GM18508 (cell line): ENCODE measurements at regions not wholly inside any gene's neighbourhood (a gene's known extent, or its start where the extent isn't known, plus 50 kb on each side); places are given as distances from the start of the nearest gene placed in this dataset.

Source experiments
- ATAC-seq: cut with Tn5 transposase; IDR thresholded peaks from one replicate; pipeline ENCODE4 v1.9.1; 2021; ENCODE audit warnings: moderate number of reproducible peaks; ENCODE audit not compliant: insufficient read depth, unreplicated experiment

- ATAC-seq: no peak
Observed at GRCh38 chr1:187078916-187079315, 250.2 kb downstream of the PLA2G4A start.

DNA sequence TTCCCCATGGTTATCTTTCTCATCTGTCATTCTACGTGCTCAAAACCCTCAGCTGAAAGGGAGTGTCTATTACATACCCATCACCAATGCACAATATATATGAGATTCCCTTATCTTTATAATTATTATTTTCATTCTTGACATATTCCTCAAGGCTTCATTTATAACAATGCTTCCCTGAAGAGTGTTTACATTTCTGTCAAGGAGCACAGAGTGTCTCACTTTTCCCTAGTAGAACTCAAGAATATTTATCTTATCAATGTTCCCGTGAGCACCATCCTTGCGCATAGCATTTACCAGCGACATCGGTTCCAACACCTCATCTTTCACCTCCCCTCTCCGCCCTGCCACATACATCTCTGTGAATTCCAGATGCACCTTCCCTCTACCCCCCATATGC, 250.6 kb downstream of the PLA2G4A start:
- ATAC-seq: no peak

GRCh38 chr1:187091666-187092065, 262.9 kb downstream of the PLA2G4A start:
- no peak for ATAC-seq

GRCh38 chr1:187092104-187092503, 263.4 kb downstream of the PLA2G4A start:
- no peak for ATAC-seq

DNA sequence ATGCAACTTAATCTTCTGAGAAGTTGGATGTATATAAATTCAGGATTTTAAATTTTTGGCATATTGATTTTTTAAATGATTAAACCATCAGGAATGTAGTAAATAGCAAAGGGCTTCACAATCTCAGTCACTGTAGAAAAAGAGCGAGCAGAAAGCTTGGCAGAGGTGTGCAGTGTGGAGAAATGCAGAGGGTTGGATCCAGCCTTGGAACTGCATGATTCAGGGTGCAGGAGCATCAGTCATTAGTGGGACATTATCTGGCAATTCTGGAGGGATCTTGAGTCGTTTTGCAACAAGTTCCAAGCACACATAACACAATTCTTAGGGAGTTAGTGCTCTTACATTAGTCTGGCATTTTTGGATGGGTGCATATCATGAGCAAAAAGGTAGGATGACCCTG, 267.9 kb downstream of the PLA2G4A start:
- ATAC-seq: no peak

DNA sequence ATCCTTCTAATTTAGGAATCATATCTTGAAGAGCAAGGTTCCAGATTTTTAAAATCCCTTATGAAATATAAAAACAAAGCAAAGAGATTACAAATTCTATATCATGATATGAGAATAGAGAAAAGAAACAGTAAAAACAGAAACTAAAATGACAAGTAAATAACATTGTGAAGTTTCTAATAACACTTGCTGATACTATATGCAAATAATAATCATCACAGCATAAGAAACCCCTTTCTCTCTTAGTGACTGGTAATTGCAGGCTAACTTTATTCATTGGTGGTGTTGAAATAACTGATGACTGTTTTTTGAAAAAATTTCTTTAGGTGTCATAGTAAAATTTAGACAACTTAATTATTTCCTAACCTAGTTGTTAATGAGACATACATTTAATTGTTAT, 281.6 kb downstream of the PLA2G4A start:
- ATAC-seq: no peak

DNA sequence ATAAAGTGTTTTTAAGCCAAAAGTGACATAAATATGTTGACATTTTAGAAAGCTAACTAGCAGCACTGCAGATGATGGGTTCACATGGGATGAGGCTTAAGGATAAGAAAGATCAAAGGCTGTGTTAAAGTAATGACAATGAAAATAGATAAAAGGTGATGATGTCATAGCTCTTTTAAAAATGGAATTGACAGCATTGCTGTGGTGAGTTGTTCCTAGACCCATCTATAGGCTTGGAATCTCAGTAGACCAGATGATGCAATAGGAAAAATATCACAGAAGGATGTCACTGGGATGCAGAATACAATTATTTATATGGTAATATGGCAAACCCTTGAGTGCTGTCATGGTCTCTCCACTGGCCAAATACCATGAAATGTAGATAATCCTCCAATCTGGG, 286.0 kb downstream of the PLA2G4A start:
- no peak for ATAC-seq

- no peak for ATAC-seq
Observed at GRCh38 chr1:187121661-187122060, 292.9 kb downstream of the PLA2G4A start.

DNA sequence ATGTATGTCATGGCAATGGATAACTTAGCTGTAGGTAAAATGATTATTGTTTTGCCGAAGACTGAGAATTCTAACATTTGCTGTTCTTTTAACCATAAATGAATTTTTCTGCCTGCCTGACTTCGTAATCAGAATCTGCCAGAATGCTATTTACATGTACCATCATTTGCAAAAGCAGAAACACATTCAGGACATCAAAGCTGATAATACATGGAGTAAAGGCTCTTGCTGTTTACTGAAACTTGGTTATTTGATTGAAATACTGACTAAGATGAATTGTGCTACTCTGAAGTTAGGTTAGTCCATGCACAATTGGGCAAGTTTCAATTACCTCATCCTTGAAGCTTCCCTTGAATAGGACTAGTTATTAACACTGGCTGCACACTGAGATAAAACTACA, 293.8 kb downstream of the PLA2G4A start:
- ATAC-seq: no peak

DNA sequence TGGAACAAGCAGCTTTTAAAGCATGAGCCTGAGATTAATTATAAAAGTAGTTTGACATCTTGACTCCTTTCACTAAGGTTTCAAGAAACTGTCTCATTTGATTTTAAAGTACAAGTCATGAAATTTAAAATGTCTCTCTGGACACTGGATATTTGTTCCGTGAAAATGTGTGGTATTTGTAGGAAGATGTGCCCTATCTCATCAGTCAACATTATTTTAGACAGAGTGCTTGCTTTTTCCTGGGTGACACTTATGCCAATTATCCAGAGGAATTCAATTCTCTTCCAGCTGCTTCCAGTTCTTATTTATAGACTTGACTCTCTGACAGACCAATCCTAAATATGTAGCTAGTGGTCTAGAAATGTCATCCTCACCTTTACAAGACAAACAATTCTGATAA, 300.4 kb downstream of the PLA2G4A start:
- ATAC-seq: no peak

GRCh38 chr1:187143783-187144182, 315.0 kb downstream of the PLA2G4A start:
- ATAC-seq: no peak

GRCh38 chr1:187146388-187146787, 317.6 kb downstream of the PLA2G4A start:
- no peak for ATAC-seq

DNA sequence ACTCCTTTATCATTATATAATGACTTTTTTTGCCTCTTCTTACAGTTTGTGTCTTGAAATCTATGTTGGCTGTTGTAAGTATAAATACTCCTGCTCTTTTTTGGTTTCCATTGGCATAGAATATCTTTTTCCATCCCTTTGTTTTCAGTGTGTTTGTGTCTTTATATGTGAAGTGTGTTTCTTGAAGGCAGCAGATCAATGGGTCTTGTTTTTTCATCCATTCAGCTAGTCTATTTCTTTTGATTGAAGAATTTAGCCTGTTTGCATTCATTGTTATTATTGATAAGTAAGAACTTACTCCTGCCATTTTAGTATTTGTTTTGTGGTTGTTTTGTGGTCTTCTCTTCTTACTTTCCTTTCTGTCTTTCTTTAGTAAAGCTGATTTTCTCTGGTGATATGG, 322.8 kb downstream of the PLA2G4A start:
- ATAC-seq: no peak

DNA sequence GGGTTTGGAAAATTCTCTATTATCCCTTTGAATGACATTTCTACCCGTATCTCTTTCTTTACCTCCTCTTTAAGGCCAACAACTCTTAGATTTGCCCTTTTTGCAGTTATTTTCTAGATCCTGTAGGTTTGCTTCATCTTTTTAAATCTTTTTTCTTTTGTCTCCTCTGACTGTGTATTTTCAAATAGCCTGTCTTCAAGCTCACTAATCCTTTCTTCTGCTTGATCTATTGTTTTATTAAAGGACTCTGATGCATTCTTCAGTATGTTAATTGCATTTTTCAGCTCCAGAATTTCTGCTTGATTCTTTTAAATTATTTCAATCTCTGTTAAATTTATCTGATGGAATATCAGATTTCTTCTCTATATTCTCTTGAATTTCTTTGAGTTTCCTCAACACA, 324.3 kb downstream of the PLA2G4A start:
- ATAC-seq: no peak

DNA sequence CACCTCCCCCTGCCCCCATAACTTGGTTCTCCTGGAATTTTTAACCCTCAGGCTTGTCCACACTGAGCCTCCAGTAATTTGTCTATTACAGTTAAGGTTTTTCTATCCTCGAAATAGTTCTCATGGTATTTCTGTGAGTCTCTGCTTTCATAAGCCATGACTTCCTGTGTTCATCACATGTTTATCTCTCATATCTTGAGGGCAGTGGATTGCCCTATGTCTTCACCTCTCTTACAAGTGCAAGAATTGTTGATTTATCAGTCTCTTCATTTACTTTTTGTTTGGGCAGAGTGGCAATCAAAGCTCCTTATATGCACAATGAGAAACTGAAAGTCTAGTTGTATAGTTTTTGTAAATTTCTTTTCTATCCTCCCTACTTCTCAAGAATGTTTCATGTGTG, 328.4 kb downstream of the PLA2G4A start:
- ATAC-seq: no peak

DNA sequence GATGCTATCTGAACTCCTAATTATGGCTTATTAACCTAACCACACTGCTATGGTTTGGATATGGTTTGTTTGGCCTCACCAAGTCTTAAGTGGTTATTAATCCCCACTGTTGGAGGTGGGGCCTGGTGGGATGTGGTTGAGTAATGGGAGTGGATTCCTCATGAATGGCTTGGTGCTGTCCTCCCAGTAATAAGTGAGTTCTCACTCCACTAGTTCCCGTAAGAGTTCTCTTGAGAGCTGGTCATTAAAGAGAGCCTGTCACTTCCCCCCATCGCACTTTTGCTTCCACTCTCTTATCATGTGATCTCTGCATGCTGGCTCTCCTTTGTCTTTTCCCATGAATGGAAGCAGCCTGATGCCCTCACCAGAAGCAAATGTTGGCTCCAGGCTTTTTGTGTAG, 328.8 kb downstream of the PLA2G4A start:
- no peak for ATAC-seq

DNA sequence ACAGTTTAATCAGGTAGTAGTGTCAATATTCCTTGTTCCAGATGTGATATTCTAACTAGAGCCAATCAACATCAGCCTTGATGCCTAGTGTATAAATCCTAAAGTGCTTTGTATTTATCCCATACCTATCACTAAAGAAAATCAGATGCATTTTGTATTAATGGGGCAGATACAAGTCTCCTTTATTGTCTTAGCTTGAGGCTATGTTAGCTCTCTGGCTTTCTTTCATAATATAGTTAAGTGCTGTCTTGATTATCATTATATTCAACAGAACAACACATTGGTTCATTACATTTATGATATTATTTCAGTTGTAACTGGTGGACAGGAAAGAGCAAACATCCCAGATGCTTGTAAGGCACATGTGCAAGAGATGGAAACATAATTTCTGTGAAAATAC, 338.8 kb downstream of the PLA2G4A start:
- ATAC-seq: no peak

DNA sequence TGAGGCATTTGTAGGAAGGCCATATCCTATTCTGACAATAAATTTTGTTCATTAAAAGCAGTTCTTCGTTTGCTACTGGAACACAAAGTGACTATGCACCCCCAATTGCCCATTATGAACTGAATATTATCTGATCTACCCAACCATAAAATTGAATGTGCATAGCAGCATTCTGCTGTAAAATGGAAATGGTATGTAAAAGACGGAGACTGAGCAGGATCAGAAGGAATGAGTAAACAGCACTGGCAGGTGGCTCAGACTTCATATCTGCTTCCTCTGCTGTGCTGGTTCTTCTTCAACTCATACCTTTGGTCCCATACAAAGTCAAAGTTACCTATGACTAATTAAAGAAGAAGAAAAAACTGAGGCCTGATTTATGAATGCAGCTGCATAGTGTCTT, 339.5 kb downstream of the PLA2G4A start:
- no peak for ATAC-seq

DNA sequence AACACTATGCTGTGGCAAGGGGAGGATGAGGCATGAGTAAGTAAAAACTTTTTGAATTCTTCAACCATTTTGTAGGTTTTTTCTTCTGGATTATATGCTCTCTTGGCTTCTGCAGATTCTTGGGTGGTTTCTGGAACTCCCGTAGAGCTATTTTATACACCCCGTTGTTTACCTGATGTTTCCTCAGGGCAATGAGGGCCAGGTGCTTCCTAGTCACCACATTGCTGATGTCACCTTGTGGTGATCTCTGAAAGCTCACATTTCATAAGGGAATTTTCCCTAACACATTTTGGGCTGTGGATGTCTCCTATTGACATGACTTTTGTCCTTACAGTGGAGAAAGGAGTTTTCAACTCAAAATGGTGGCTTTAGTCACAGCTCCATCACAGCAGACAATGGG, 356.6 kb downstream of the PLA2G4A start:
- no peak for ATAC-seq

- ATAC-seq: no peak
Observed at GRCh38 chr1:187197685-187198084, 368.9 kb downstream of the PLA2G4A start.

DNA sequence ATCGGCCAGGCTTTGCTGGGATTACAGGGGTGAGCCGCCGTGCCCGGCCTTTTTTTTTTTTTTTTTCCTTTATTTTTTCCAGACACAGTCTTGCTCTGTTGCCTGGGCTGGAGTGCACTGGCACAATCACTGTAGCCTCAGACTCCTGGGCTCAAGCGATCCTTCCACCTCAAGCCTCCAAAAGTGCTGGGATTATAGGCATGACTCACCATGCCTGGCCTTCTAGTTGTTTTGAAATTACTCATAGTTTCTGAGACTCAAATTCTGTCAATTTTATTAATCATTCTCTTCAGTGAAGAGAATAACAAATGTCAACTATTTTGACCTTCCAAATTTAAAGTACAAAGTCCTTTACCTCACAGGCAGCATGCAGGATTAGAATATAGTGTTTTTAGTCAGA, 374.5 kb downstream of the PLA2G4A start:
- no peak for ATAC-seq

DNA sequence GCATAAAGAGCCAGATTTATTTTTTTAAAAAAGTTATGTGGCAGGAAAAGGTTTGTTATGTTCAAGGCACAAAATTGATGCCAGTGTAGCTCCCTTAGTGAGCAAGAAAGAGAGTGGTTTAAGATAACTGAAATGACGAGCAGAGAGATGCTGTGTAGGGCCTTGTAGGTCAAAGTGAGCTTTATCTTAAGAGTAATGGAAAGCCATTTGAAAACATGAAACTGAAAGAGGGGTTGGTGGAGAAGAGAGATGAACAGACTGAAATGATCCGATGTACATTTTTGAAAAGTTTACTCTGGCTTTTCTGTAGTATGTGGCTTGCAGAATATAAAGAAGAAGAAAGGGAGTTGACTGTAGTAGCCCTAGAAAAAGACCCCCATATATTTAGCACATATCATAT, 383.6 kb downstream of the PLA2G4A start:
- no peak for ATAC-seq

DNA sequence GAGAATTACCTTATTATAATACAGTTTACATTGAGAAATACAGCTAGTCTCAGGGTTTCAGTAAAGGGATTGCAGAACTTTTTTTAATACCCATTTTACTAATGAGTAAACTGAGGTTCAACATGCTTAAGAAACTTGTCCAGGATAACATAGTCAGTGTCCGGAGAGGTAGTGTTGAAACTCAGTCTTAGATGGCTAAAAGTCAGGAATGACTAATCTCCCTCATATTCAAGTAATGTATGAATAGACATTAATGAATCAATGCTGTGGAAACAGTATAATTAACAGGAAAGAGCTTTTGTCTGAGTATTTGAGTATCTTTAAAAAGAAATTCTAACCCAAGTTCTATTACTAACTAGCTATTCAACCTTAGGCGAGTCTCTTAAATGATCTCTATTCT, 397.6 kb downstream of the PLA2G4A start:
- no peak for ATAC-seq
